ENCODE measurements at regions not wholly inside any gene's neighbourhood (a gene's known extent, or its start where the extent isn't known, plus 50 kb on each side); places are given as distances from the start of the nearest gene placed in this dataset.

DNA sequence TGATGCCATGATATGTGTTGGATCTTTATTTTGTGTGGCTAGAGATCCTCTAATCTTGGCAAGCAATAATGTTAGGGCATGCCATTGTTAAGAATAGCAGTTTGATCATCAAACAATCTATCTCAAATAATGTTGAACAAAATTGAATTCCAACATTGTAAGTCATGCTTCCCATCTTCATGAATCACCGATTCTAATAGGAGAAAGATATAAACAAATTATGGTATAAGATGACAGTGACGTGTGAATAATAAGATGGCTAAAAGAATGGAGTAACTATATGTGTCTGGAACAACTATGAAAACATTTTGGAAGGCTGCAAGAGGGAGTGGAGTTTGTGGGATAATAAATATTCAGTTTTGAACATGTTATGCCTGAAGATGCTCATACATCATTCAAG lies 208.4 kb downstream of the DTHD1 start:
- DNase-seq, result no peak
- intact Hi-C loops (cut with DNase I), result no loop called here

DNA sequence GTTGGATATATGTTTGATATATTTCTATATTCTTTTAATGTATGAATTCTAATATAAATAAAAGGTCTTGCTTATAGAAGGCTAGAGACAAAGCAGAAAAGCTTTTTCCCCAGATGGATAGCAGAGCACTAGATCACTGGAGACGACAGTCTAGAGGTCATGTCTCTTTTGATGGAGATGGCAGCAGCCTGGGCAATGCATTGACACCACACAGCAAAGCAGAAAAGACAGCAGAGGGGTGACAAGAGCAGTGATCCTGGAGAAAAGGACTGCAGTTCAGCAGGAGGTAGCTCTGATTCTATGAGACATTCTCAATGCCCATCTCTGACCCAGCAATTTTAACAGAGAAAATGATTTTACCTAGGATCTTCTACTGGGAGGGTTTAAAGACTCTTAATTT lies 210.6 kb downstream of the DTHD1 start:
- intact Hi-C loops (cut with DNase I), result no loop called here
- DNase-seq, result no peak

GRCh38 chr4:36492590-36492989 lies 211.2 kb downstream of the DTHD1 start:
- intact Hi-C loops (cut with DNase I), result no loop called here

DNA sequence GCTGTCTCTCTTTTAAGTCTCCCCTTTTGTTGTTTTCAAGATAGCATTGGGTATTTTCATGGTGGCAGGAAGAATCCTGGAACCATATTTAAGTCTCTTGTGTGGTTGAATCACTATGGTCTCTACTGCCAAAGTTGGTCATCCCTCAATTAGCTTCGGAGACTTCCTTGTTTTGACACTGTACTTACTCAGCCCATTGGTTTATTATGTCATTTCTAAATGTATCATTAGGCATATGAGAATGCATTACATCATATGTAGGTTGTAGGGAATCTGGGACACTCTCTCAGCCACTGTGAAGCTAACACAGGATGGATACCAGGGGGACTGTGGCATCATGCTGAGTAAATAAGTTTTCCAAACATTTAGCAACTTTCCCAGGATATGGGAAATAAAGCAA lies 211.8 kb downstream of the DTHD1 start:
- intact Hi-C loops (cut with DNase I), result no loop called here
- DNase-seq, result no peak

More at GRCh38 chr4:36492590-36492989, 211.2 kb downstream of the DTHD1 start:
- no peak for DNase-seq

DNA sequence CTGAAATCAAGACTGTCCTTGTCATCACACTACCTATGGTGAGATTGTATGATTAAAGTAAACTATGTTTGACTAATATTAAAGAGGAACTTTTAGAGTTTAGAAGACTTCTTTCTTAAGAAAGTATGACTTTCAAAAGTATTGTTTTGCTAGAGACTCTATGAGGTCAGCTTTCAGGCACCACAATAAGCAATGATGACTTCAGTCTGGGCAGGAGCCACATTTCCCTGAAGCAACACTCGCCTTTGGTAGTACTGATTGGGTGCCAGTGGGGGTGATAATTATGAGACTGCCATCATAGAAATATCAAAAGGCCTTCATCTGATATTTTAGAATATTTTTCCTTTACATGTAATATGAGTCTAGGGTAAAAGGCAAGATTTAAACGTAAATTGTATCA lies 212.6 kb downstream of the DTHD1 start:
- intact Hi-C loops (cut with DNase I), result no loop called here
- DNase-seq, result no peak

DNA sequence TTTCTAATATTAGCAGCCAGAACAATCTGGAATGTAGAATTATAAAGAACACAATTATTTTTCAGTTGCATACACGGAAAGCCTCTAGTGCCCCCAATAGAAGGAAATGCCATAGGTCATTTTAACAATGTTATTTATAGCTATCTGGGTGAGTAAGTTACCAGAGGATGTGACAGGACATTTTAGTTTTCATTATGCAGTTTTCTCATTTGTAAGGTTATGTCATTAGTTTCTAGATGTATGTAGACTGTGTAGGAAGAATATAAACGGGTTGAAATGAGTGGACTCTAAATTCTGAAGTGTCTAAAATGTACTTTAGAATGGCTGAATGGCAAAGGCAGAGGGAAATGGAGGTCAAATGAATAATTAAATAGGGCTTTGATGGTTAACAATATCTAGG lies 213.3 kb downstream of the DTHD1 start:
- intact Hi-C loops (cut with DNase I), result no loop called here
- no peak for DNase-seq

DNA sequence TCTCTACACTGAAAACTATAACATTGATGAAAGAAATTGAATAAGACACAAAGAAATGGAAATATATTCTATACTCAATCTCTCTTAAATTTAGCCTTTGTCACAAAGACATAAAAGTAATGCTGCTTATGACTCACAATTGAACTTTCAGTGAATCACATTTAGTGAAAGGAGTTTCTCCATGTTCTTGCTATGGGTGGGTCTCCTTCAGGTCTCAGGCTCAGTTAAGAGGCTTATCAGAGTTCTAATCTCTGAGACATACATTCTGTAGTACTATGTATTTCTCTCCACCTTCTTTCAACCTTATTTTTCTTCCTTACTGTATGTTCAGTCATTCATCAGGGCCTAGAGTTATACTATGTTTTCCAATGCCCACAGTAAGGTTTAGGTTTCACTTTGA lies 220.9 kb downstream of the DTHD1 start:
- DNase-seq, result no peak
- intact Hi-C loops (cut with DNase I), result no loop called here

DNA sequence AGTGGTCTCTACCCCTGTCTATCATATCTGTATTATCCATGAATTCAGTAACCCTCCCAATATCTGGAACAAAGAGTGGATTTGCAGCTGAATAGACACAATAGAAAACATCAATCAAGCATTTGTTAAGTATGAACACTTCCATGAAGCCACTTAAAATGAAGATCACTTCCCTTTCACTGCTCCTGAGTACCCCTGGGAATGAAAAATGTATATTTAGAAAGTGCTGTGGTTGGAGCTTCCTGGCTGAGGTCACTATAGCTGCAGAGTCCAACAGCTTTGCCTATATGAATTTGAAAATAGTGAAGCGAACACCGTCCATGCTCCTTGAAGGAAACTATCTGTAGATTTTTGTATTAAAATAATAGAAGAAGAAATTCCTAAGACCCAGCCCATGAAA lies 227.0 kb downstream of the DTHD1 start:
- no peak for DNase-seq
- intact Hi-C loops (cut with DNase I), result no loop called here

- DNase-seq, result no peak
- intact Hi-C loops (cut with DNase I), result no loop called here
These were observed 228.4 kb downstream of the DTHD1 start for GRCh38 chr4:36509845-36510244.

DNA sequence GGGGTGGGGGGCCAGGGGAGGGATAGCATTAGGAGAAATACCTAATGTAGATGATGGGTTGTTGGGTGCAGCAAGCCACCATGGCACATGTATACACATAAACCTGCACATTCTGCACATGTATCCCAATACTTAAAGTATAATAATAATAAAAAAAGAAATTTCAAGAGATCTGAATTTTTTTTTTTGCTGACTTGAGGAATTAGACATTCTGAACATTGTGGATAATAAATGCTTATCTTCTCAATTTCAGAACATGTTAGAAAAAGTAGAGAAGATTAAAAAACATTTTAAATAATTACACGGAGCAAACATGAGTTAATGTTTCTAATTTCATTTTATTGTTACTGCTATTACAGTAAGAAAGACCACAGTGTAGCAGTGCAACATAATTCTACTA lies 230.4 kb downstream of the DTHD1 start:
- intact Hi-C loops (cut with DNase I), result no loop called here
- DNase-seq, result no peak

- intact Hi-C loops (cut with DNase I), result no loop called here
- no peak for DNase-seq
These were observed 235.2 kb downstream of the DTHD1 start for GRCh38 chr4:36516522-36517095.

GRCh38 chr4:36523182-36523581 lies 241.8 kb downstream of the DTHD1 start:
- DNase-seq, result no peak
- intact Hi-C loops (cut with DNase I), result no loop called here

DNA sequence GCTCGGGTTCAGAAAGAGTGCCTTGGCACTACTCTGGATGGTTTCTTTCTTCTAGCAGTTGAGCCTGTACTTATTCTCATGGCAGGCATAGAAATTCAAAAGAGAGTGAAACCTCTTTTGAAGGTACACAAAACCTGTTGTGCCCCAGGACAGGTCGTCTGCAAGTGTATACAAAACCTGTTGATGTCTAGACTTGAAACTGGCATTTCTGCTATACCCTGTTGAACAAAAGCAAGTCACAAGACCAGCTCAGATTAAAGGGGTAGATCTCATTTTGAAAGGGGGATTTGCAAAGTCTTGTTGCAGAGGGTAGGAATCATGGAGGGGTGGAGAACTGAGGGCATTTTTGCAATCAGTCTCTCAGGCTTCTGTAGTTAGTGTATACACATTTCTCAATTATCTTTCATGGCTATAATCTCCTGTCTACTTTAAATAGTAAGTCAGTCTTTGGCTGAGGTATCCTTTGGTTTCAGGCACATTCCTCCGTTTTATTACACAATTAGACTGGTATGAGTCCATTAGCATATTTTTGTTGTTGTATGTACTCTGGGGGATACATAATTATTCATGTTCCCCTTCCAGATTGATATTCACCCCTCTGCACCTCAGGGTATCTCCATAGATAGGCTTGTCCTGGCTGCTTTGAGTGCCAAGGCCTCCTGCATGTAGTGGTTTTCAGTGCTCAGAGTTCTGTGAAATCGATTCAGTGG lies 251.4 kb downstream of the DTHD1 start:
- intact Hi-C loops (cut with DNase I), result no loop called here

GRCh38 chr4:36533944-36534343 lies 252.5 kb downstream of the DTHD1 start:
- DNase-seq, result no peak
- intact Hi-C loops (cut with DNase I), result no loop called here

More for the DNA sequence above, 251.4 kb downstream of the DTHD1 start:
- no peak for DNase-seq

DNA sequence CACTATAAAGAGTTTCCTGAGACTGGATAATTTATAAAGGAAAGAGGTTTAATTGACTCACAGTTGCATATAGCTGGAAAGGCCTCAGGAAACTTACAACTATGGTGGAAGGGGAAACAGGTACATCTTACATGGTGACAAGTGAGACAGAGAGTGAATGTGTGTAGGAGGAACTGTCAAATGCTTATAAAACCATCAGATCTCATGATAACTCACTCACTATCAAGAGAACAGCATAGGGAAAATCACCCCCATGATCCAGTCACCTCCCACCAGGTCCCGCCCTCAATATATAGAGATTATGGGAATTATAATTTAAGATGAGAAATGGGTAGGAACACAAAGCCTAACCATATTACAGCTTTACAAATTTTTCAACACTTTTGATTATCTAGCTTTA lies 266.0 kb downstream of the DTHD1 start:
- peak in 21 of 42 donors; percentile 3 to 60 (median 24) for DNase-seq
- intact Hi-C loops (cut with DNase I), result no loop called here

DNA sequence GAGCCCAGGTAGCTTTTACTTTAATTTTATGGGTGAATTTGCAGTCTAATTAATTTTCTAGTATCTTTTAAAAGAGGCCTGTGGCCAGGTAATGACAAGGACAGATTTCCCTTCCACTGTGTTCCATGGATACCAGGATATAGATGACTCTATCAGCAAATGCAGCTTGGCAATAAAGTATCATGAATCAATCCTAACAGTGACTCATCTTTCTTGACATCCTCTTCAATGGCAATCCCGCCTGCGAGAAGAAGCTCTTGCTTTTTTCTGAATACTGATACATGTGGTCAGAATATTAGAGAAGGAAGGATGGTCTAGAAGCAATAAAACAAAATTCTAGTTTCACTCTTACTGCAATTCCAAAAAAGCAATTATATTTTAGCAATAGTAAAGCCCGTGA lies 267.8 kb downstream of the DTHD1 start:
- intact Hi-C loops (cut with DNase I), result no loop called here
- peak in 8 of 42 donors; percentile 2 to 53 (median 12) for DNase-seq

GRCh38 chr4:36549992-36550391 lies 268.6 kb downstream of the DTHD1 start:
- intact Hi-C loops (cut with DNase I), result no loop called here
- DNase-seq, result no peak

- intact Hi-C loops (cut with DNase I), result no loop called here
- DNase-seq, result no peak
These were observed 270.3 kb downstream of the DTHD1 start for GRCh38 chr4:36551697-36552214.

GRCh38 chr4:36553029-36553428 lies 271.6 kb downstream of the DTHD1 start:
- DNase-seq, result no peak
- intact Hi-C loops (cut with DNase I), result no loop called here

- intact Hi-C loops (cut with DNase I), result no loop called here
- no peak for DNase-seq
These were observed 272.0 kb downstream of the DTHD1 start for GRCh38 chr4:36553453-36553852.

- intact Hi-C loops (cut with DNase I), result no loop called here
These were observed 275.6 kb downstream of the DTHD1 start for GRCh38 chr4:36556984-36557383.

More at GRCh38 chr4:36556984-36557383, 275.6 kb downstream of the DTHD1 start:
- no peak for DNase-seq

Measured in head of caudate nucleus (tissue), 42 donors.